A673 (cell line): ENCODE measurements at regions not wholly inside any gene's neighbourhood (a gene's known extent, or its start where the extent isn't known, plus 50 kb on each side); places are given as distances from the start of the nearest gene placed in this dataset.

Experiments
- EZH2 ChIP-seq: fragments of 200-600 bp; sonication (generic); IDR thresholded peaks from 2 replicates; pipeline ENCODE4 v1.6.1; 2017; ENCODE audit warnings: borderline replicate concordance, low read depth, mild to moderate bottlenecking, mixed read lengths, antibody characterized with exemption, low read length; ENCODE audit not compliant: poor library complexity, severe bottlenecking
- TF ChIP-seq, protein P1 (sequence below): fragments of 300-800, 200-600 bp; sonication (generic); conservative IDR thresholded peaks from 2 replicates; pipeline ENCODE4 v1.5.1; 2017; ENCODE audit warnings: low read depth, mild to moderate bottlenecking, antibody characterized with exemption, low read length, moderate library complexity, mixed read lengths

DNA sequence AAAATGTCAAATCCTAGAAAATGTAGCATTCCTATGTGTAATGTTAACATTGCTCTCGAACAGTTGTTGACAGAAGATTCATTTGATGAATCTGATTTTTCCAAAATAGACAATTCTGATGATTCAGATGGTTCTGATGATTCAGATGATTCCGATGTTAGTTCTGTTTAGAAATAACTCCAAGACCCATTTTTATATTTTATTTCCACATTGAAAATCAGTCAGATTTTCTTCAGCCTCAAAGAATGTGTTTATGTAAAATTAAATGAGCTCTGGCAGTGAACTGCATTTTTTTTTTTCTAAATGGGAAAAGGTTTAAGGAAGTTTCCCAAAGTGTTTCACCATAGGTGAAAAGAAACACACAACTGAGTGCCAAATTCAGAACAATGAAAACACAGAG is 136.5 kb downstream of the TSEN15 start:
- TF ChIP-seq, protein P1, sequence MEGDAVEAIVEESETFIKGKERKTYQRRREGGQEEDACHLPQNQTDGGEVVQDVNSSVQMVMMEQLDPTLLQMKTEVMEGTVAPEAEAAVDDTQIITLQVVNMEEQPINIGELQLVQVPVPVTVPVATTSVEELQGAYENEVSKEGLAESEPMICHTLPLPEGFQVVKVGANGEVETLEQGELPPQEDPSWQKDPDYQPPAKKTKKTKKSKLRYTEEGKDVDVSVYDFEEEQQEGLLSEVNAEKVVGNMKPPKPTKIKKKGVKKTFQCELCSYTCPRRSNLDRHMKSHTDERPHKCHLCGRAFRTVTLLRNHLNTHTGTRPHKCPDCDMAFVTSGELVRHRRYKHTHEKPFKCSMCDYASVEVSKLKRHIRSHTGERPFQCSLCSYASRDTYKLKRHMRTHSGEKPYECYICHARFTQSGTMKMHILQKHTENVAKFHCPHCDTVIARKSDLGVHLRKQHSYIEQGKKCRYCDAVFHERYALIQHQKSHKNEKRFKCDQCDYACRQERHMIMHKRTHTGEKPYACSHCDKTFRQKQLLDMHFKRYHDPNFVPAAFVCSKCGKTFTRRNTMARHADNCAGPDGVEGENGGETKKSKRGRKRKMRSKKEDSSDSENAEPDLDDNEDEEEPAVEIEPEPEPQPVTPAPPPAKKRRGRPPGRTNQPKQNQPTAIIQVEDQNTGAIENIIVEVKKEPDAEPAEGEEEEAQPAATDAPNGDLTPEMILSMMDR: no peak
- no peak for TF ChIP-seq EZH2
